Pons (tissue), 1 donor: ENCODE measurements at regions not wholly inside any gene's neighbourhood (a gene's known extent, or its start where the extent isn't known, plus 50 kb on each side); places are given as distances from the start of the nearest gene placed in this dataset.
"Not testable (repeated sequence)": the region's sequence is repeated elsewhere in the genome, so short reads cannot be mapped to it uniquely, and the experiment has no call there.

Source experiments
- DNase-seq: peaks from one replicate; pipeline ENCODE4 v3.0.0-alpha.2; 2016; ENCODE audit warnings: low spot score

GRCh38 chr2:12452185-12452584, 264.6 kb upstream of the TRIB2 start:
- peak; percentile 28 for DNase-seq

GRCh38 chr2:12453731-12454130, 263.0 kb upstream of the TRIB2 start:
- no peak for DNase-seq

- DNase-seq = no peak
Measured at GRCh38 chr2:12455661-12456060, 261.1 kb upstream of the TRIB2 start.

- peak; percentile 74 for DNase-seq
Measured at GRCh38 chr2:12456293-12457106, 260.2 kb upstream of the TRIB2 start.

- no peak for DNase-seq
Measured at GRCh38 chr2:12457831-12458230, 258.9 kb upstream of the TRIB2 start.

- no peak for DNase-seq
Measured at GRCh38 chr2:12463189-12463588, 253.5 kb upstream of the TRIB2 start.

- peak; percentile 30 for DNase-seq
Measured at GRCh38 chr2:12465631-12466135, 251.1 kb upstream of the TRIB2 start.

- DNase-seq = no peak
Measured at GRCh38 chr2:12467303-12467702, 249.4 kb upstream of the TRIB2 start.

GRCh38 chr2:12469141-12469561, 247.6 kb upstream of the TRIB2 start:
- DNase-seq = no peak

- DNase-seq = not testable (repeated sequence)
Measured at GRCh38 chr2:12472265-12472664, 244.5 kb upstream of the TRIB2 start.

- no peak for DNase-seq
Measured at GRCh38 chr2:12478151-12479064, 238.3 kb upstream of the TRIB2 start.

- DNase-seq = no peak
Measured at GRCh38 chr2:12479065-12479601, 237.6 kb upstream of the TRIB2 start.

GRCh38 chr2:12484536-12485115, 232.1 kb upstream of the TRIB2 start:
- DNase-seq = no peak

GRCh38 chr2:12486205-12487118, 230.3 kb upstream of the TRIB2 start:
- DNase-seq = no peak

- DNase-seq = no peak
Measured at GRCh38 chr2:12487253-12488004, 229.3 kb upstream of the TRIB2 start.

- DNase-seq = no peak
Measured at GRCh38 chr2:12488352-12489318, 228.1 kb upstream of the TRIB2 start.

- DNase-seq = no peak
Measured at GRCh38 chr2:12490641-12491040, 226.1 kb upstream of the TRIB2 start.

GRCh38 chr2:12492360-12492759, 224.4 kb upstream of the TRIB2 start:
- DNase-seq = not testable (repeated sequence)

- DNase-seq = peak; percentile 8
Measured at GRCh38 chr2:12493031-12493513, 223.7 kb upstream of the TRIB2 start.
